NT2/D1 (cell line): ENCODE measurements at regions not wholly inside any gene's neighbourhood (a gene's known extent, or its start where the extent isn't known, plus 50 kb on each side); places are given as distances from the start of the nearest gene placed in this dataset.

Source experiments
- YY1 ChIP-seq: IDR thresholded peaks from 2 replicates; pipeline ENCODE4 v1.6.1; 2011; ENCODE audit not compliant: insufficient read length, insufficient read depth
- ZNF274 ChIP-seq: IDR thresholded peaks from 2 replicates; pipeline ENCODE4 v1.6.1; 2011; ENCODE audit warnings: mild to moderate bottlenecking, low read depth, low read length

DNA sequence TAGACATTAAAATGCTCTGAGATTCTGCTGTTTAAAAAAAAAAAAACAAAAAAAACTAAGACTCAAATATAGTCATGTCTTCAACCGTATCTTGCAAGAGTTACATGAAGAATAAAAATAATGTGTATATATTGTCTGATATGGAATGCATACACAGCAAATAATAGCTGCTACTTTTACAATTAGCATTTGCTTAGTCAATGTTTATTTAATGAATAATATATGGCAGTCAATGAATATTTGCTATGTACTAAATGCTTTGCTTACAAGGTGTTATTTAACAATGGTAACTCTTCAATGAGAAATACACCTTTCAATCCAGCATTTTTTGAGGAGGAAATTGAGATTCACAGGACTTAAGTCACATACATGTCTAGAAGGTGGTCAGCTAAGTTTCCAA is 718.8 kb upstream of the SOX9 start:
- TF ChIP-seq YY1 (no peak), ZNF274 (no peak)
